Neural progenitor cell (in vitro differentiated cells): ENCODE measurements at regions not wholly inside any gene's neighbourhood (a gene's known extent, or its start where the extent isn't known, plus 50 kb on each side); places are given as distances from the start of the nearest gene placed in this dataset.
A peak's percentile ranks its signal among the peaks of the same experiment; 100 is the strongest.

Experiments used
- EZH2 ChIP-seq: fragments of 200-600 bp; sonication (generic); IDR thresholded peaks from 2 replicates; pipeline ENCODE4 v1.6.1; 2017; ENCODE audit warnings: antibody characterized with exemption, mild to moderate bottlenecking, moderate library complexity
- EZH2phosphoT487 ChIP-seq: fragments of 200-600 bp; sonication (generic); IDR thresholded peaks from 2 replicates; pipeline ENCODE4 v1.6.1; 2017; ENCODE audit warnings: antibody characterized with exemption
- TF ChIP-seq, protein P1 (sequence below): fragments of 200-600 bp; sonication (generic); IDR thresholded peaks from 2 replicates; pipeline ENCODE4 v1.5.1; 2017; ENCODE audit warnings: antibody characterized with exemption, mild to moderate bottlenecking

DNA sequence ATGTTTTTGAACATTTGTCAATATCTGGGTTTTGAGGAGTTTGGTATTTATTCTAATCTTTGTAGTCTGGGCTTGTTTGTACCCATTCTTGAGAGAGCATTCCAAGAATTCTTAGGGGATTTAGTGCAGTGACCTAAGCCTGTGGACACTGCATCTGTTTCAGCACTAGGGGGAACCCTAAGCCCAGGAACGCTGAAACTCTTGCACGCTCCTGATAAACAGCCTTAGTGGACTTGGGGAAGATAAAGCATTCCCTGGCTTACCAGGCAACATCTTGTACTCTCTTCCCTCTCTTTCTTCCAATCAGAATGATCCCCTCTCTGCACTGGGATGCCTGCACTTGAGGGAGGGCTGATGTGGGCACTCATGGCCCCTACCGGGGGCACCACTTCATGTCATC, 654.9 kb upstream of the HTR2C start:
- TF ChIP-seq, protein P1, sequence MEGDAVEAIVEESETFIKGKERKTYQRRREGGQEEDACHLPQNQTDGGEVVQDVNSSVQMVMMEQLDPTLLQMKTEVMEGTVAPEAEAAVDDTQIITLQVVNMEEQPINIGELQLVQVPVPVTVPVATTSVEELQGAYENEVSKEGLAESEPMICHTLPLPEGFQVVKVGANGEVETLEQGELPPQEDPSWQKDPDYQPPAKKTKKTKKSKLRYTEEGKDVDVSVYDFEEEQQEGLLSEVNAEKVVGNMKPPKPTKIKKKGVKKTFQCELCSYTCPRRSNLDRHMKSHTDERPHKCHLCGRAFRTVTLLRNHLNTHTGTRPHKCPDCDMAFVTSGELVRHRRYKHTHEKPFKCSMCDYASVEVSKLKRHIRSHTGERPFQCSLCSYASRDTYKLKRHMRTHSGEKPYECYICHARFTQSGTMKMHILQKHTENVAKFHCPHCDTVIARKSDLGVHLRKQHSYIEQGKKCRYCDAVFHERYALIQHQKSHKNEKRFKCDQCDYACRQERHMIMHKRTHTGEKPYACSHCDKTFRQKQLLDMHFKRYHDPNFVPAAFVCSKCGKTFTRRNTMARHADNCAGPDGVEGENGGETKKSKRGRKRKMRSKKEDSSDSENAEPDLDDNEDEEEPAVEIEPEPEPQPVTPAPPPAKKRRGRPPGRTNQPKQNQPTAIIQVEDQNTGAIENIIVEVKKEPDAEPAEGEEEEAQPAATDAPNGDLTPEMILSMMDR, result peak; percentile 93
- TF ChIP-seq EZH2phosphoT487 (no peak), EZH2 (no peak)
